GM23248 (cell line): ENCODE measurements at regions not wholly inside any gene's neighbourhood (a gene's known extent, or its start where the extent isn't known, plus 50 kb on each side); places are given as distances from the start of the nearest gene placed in this dataset.

Experiments used
- DNase-seq: peaks from one replicate; pipeline ENCODE4 v3.0.0-alpha.2; 2015
- H2AFZ ChIP-seq: fragments of 200-600 bp; sonication (generic); 2 replicates; pipeline ENCODE4 v1.6.1; 2016; ENCODE audit warnings: antibody characterized with exemption
- H3F3A ChIP-seq: fragments of 200-600 bp; sonication (generic); 2 replicates; pipeline ENCODE4 v1.6.1; 2016; ENCODE audit warnings: mild to moderate bottlenecking, antibody characterized with exemption, mixed run types; ENCODE audit not compliant: insufficient read depth
- H3K27ac ChIP-seq: fragments of 200-600 bp; sonication (generic); 2 replicates; pipeline ENCODE4 v1.5.1; 2016; ENCODE audit warnings: mild to moderate bottlenecking
- H3K27me3 ChIP-seq: fragments of 200-600 bp; sonication (generic); replicated peaks from 2 replicates; pipeline ENCODE4 v1.6.1; 2016; ENCODE audit warnings: mild to moderate bottlenecking; ENCODE audit not compliant: insufficient read depth
- H3K36me3 ChIP-seq: fragments of 200-600 bp; sonication (generic); 2 replicates; pipeline ENCODE4 v1.6.1; 2016; ENCODE audit warnings: low read depth, mild to moderate bottlenecking
- H3K4me1 ChIP-seq: fragments of 200-600 bp; sonication (generic); 2 replicates; pipeline ENCODE4 v1.6.1; 2016; ENCODE audit warnings: mild to moderate bottlenecking; ENCODE audit not compliant: insufficient read depth
- H3K4me2 ChIP-seq: fragments of 200-600 bp; sonication (generic); one replicate; pipeline ENCODE4 v1.6.1; 2016; ENCODE audit warnings: mild to moderate bottlenecking; ENCODE audit not compliant: unreplicated experiment
- H3K4me3 ChIP-seq: fragments of 200-600 bp; sonication (generic); 2 replicates; pipeline ENCODE4 v1.5.1; 2016; ENCODE audit warnings: mild to moderate bottlenecking
- H3K79me2 ChIP-seq: fragments of 200-600 bp; sonication (generic); 2 replicates; pipeline ENCODE4 v1.6.1; 2016; ENCODE audit warnings: mild to moderate bottlenecking; ENCODE audit not compliant: insufficient read depth
- H3K9ac ChIP-seq: fragments of 200-600 bp; sonication (generic); 2 replicates; pipeline ENCODE4 v1.6.1; 2016; ENCODE audit warnings: mild to moderate bottlenecking
- H3K9me2 ChIP-seq: fragments of 200-600 bp; sonication (generic); 2 replicates; pipeline ENCODE4 v1.6.1; 2016; ENCODE audit warnings: mixed run types, mild to moderate bottlenecking, moderate library complexity; ENCODE audit not compliant: insufficient read depth
- H3K9me3 ChIP-seq: fragments of 200-600 bp; sonication (generic); one replicate; pipeline ENCODE4 v1.6.1; 2017; ENCODE audit warnings: low read depth
- H4K20me1 ChIP-seq: fragments of 200-600 bp; sonication (generic); 2 replicates; pipeline ENCODE4 v1.6.0; 2016; ENCODE audit not compliant: insufficient read depth
- EZH2 ChIP-seq: fragments of 200-600 bp; sonication (generic); IDR thresholded peaks from 2 replicates; pipeline ENCODE4 v1.6.1; 2018; ENCODE audit warnings: antibody characterized with exemption, mild to moderate bottlenecking; ENCODE audit not compliant: insufficient read depth, poor library complexity, severe bottlenecking
- EZH2phosphoT487 ChIP-seq: fragments of 200-600 bp; sonication (generic); IDR thresholded peaks from 2 replicates; pipeline ENCODE4 v1.6.1; 2018; ENCODE audit warnings: antibody characterized with exemption, moderate library complexity, mild to moderate bottlenecking, low read depth; ENCODE audit not compliant: insufficient read depth
- WGBS, 2 experiments: methylation state at CpG; one replicate each; pipeline ENCODE4 v1.1.6; 2015 to 2017; ENCODE audit warnings: low lambda C conversion rate in 2 of 2, low coverage in 1 of 2; ENCODE audit errors: missing lambda C conversion rate in 2 of 2; 5-methylcytosine and 5-hydroxymethylcytosine counted together
- in situ Hi-C: fragments of 300-500 bp; cut with MboI; formaldehyde crosslinking; loops from 2 replicates; pipeline ENCODE4 v1.15.0; 2020

- in situ Hi-C loops, result no loop called here
- Histone ChIP-seq H3K9me2 (no peaks in the 10 kb centered on the region), H3K9me3 (no peaks in the 10 kb centered on the region)
These were observed 112.2 kb downstream of the NAA11 start for GRCh38 chr4:79213702-79214101.

DNA sequence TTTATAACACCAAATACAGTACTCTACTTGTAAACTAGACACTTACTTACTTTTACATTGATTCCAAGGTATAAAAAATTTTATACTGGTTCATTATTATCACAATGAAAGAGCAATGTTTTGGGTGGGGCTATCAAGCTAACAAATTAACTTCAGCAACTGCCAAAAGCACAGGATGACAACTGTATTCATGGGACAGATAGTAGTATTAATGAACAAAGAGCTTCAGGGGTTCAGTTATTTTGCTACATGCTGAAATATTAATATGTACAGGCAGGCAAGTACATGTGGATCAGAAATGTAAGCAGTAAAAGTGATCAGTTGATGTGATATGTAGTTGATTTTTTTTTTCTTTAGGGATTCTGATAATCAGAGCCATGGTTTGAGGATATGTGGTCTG is 112.9 kb downstream of the NAA11 start:
- no peaks in the 10 kb centered on the region for H4K20me1 ChIP-seq
- in situ Hi-C loops, result no loop called here
- DNase-seq, result no peak

More at GRCh38 chr4:79213702-79214101, 112.2 kb downstream of the NAA11 start:
- Histone ChIP-seq H4K20me1 (no peaks in the 10 kb centered on the region), H3K27ac (no peak overlapping the region), H3K4me3 (no peak overlapping the region), H3K27me3 (no peaks in the 10 kb centered on the region), H3K9ac (no peak overlapping the region), H3K4me2 (no peak overlapping the region), H2AFZ (no peak overlapping the region), H3K36me3 (no peaks in the 10 kb centered on the region), H3K4me1 (no peaks in the 10 kb centered on the region), H3K79me2 (no peaks in the 10 kb centered on the region), H3F3A (no peaks in the 10 kb centered on the region)
- DNase-seq, result no peak
- TF ChIP-seq EZH2, result no peak
- no peak for TF ChIP-seq EZH2phosphoT487

GRCh38 chr4:79212311-79212710 is 113.5 kb downstream of the NAA11 start:
- WGBS, 2 experiments, result 59% methylated on average over 4 of the region's 4 CpGs
- no peak overlapping the region for H3K4me3 ChIP-seq
- no peak overlapping the region for H2AFZ ChIP-seq
- TF ChIP-seq EZH2phosphoT487 (no peak), EZH2 (no peak)
- H3K4me1 ChIP-seq, result no peaks in the 10 kb centered on the region
- in situ Hi-C loops, result no loop called here
- no peaks in the 10 kb centered on the region for H3K79me2 ChIP-seq
- no peaks in the 10 kb centered on the region for H3K9me3 ChIP-seq
- H3K9ac ChIP-seq, result no peak overlapping the region
- DNase-seq, result no peak
- no peak overlapping the region for H3K27ac ChIP-seq
- H3K36me3 ChIP-seq, result no peaks in the 10 kb centered on the region
- H3K4me2 ChIP-seq, result no peak overlapping the region
- no peaks in the 10 kb centered on the region for H3F3A ChIP-seq
- H3K9me2 ChIP-seq, result no peaks in the 10 kb centered on the region
- H3K27me3 ChIP-seq, result no peaks in the 10 kb centered on the region
- H4K20me1 ChIP-seq, result no peaks in the 10 kb centered on the region

More for the DNA sequence above, 112.9 kb downstream of the NAA11 start:
- no peaks in the 10 kb centered on the region for H3K9me2 ChIP-seq
- H3K9me3 ChIP-seq, result no peaks in the 10 kb centered on the region
- no peak overlapping the region for H3K27ac ChIP-seq
- no peak overlapping the region for H2AFZ ChIP-seq
- no peak overlapping the region for H3K9ac ChIP-seq
- no peaks in the 10 kb centered on the region for H3K4me1 ChIP-seq
- no peaks in the 10 kb centered on the region for H3K36me3 ChIP-seq
- no peaks in the 10 kb centered on the region for H3F3A ChIP-seq
- H3K4me3 ChIP-seq, result no peak overlapping the region
- TF ChIP-seq EZH2phosphoT487, result no peak
- no peak for TF ChIP-seq EZH2
- no peaks in the 10 kb centered on the region for H3K79me2 ChIP-seq
- no peaks in the 10 kb centered on the region for H3K27me3 ChIP-seq
- H3K4me2 ChIP-seq, result no peak overlapping the region

DNA sequence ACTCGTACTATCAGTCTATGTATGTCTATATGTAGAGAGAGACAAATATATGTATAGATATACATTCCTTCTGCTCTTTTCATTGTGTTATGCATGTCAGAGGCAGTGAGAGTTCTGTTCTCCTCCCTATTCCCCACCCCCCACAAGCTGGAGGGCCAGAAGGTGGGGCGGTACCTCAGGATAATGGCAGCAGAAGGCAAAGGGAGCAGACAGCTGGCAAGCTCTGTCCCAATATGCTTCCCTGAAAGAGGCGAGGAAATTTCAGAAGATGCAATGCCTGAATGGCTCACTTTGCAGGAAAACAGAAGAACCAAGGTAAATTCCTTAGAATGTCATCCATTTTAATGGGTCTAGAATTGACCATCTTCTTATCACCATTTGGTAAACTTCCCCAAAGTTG is 114.4 kb downstream of the NAA11 start:
- H4K20me1 ChIP-seq, result no peaks in the 10 kb centered on the region
- no peak overlapping the region for H3K4me2 ChIP-seq
- in situ Hi-C loops, result no loop called here
- H3K9me2 ChIP-seq, result no peaks in the 10 kb centered on the region
- no peaks in the 10 kb centered on the region for H3K36me3 ChIP-seq
- H3K27me3 ChIP-seq, result no peaks in the 10 kb centered on the region
- no peak overlapping the region for H3K9ac ChIP-seq
- H3K4me1 ChIP-seq, result no peaks in the 10 kb centered on the region
- no peaks in the 10 kb centered on the region for H3K79me2 ChIP-seq
- H3K9me3 ChIP-seq, result no peaks in the 10 kb centered on the region
- no peaks in the 10 kb centered on the region for H3F3A ChIP-seq
- H3K27ac ChIP-seq, result no peak overlapping the region
- H2AFZ ChIP-seq, result no peak overlapping the region
- TF ChIP-seq EZH2, result no peak
- TF ChIP-seq EZH2phosphoT487, result no peak
- DNase-seq, result no peak
- no peak overlapping the region for H3K4me3 ChIP-seq
- WGBS, 2 experiments, result 52 to 62% methylated on average over 3 of the region's 3 CpGs

- WGBS, 2 experiments, result 84 to 85% methylated on average over 7 of the region's 7 CpGs
- DNase-seq, result no peak
These were observed 115.2 kb downstream of the NAA11 start for GRCh38 chr4:79210636-79211049.

More at GRCh38 chr4:79210636-79211049, 115.2 kb downstream of the NAA11 start:
- no peaks in the 10 kb centered on the region for H3K4me1 ChIP-seq
- in situ Hi-C loops, result no loop called here
- H3K4me2 ChIP-seq, result no peak overlapping the region
- no peaks in the 10 kb centered on the region for H3K9me2 ChIP-seq
- H3K9me3 ChIP-seq, result no peaks in the 10 kb centered on the region
- H3K27ac ChIP-seq, result no peak overlapping the region
- H3K79me2 ChIP-seq, result no peaks in the 10 kb centered on the region
- no peak overlapping the region for H3K4me3 ChIP-seq
- TF ChIP-seq EZH2 (no peak), EZH2phosphoT487 (no peak)
- no peak overlapping the region for H3K9ac ChIP-seq
- H3F3A ChIP-seq, result no peaks in the 10 kb centered on the region
- no peaks in the 10 kb centered on the region for H4K20me1 ChIP-seq
- H3K27me3 ChIP-seq, result no peaks in the 10 kb centered on the region
- H3K36me3 ChIP-seq, result no peaks in the 10 kb centered on the region
- H2AFZ ChIP-seq, result no peak overlapping the region
